ENCODE measurements at regions not wholly inside any gene's neighbourhood (a gene's known extent, or its start where the extent isn't known, plus 50 kb on each side); places are given as distances from the start of the nearest gene placed in this dataset.

DNA sequence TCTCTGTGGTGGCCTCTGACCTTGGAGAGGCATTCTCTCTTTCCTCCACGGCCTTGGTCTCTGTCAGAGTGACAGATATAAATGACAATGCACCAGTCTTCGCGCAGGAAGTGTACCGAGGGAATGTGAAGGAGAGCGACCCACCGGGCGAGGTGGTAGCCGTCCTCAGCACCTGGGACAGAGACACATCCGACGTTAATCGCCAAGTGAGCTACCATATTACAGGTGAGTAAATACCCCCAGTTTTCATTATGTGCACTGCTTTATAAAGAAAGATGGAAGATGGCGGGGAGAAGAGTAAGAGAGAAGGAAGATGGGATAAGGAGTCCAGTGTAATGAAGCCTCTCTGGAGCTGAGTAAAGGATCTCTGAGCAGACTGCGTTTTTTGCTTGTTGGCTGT, 167.8 kb upstream of the MTNR1B start:
- CTCF ChIA-PET (ENCODE audit: partially characterized antibody) = interaction anchor here (1.4 kb wide), 1 partner anchor 181 kb away, joined by 3 read pairs; no protein-coding TSS in a partner anchor
- no peak overlapping the region for H4K5ac ChIP-seq (ENCODE audit: insufficient read length, low read depth, low read length)
- H2AK5ac ChIP-seq (ENCODE audit: low read depth, low read length) = no peak overlapping the region
- H4K8ac ChIP-seq (ENCODE audit: extremely low read depth, insufficient read depth, low read length) = no peak overlapping the region
- H4K20me1 ChIP-seq (replicated peaks in 1 of 2; ENCODE audit: control insufficient read depth in 1 of 2, insufficient read depth in 2 of 2, low read length in 2 of 2) = no peaks in the 10 kb centered on the region
- H3K79me1 ChIP-seq (ENCODE audit: low read depth, low read length) = no peaks in the 10 kb centered on the region
- no peak overlapping the region for H3K4me2 ChIP-seq (ENCODE audit: insufficient read depth in 1 of 2, low read depth in 2 of 2, low read length in 2 of 2)
- H3K27me3 ChIP-seq (replicated peaks in 1 of 4; ENCODE audit: control insufficient read depth in 3 of 4, extremely low read depth in 1 of 4, insufficient read depth in 3 of 4, low read length in 3 of 4) = no peaks in the 10 kb centered on the region
- WGBS, 2 experiments (ENCODE audit: extremely low coverage in 1 of 2, insufficient coverage in 1 of 2, insufficient read length in 1 of 2, insufficient replicate concordance in 2 of 2, low coverage in 1 of 2, low lambda C conversion rate in 2 of 2, missing lambda C conversion rate in 1 of 2) = 93% methylated on average over 13 of the region's 13 CpGs; no CpG with 5 or more reads in 1 of the 2 experiments
- H3K14ac ChIP-seq (ENCODE audit: insufficient read length) = no peak overlapping the region
- H3K9me3 ChIP-seq (ENCODE audit: insufficient read depth in 2 of 2, low read depth in 1 of 2, low read length in 1 of 2) = no peaks in the 10 kb centered on the region
- no peak overlapping the region for H2BK15ac ChIP-seq (ENCODE audit: low read length)
- FAIRE-seq (no peak), DNase-seq (ENCODE audit: low read depth in 1 of 2, low spot score in 2 of 2) (no peak)
- POLR2A ChIA-PET (ENCODE audit: partially characterized antibody) = no interaction called here
- no peak overlapping the region for H3K56ac ChIP-seq (replicated peaks; ENCODE audit: insufficient read length, low read depth, low read length)
- H3K4me3 ChIP-seq (ENCODE audit: extremely low read depth in 1 of 4, insufficient read depth in 2 of 4, low read depth in 3 of 4, low read length in 4 of 4) = no peak overlapping the region
- no peak overlapping the region for H2BK120ac ChIP-seq (replicated peaks; ENCODE audit: low read depth, low read length)
- no peak for TF ChIP-seq ASH2L (IDR thresholded peaks at IDR 0.05; ENCODE audit: low read length)
- no peak for TF ChIP-seq TAF1 (IDR thresholded peaks at IDR 0.05; ENCODE audit: low read depth, low read length)
- no peak for TF ChIP-seq SUZ12 (IDR thresholded peaks at IDR 0.05; ENCODE audit: low read length)
- TF ChIP-seq RNF2 (IDR thresholded peaks at IDR 0.05; ENCODE audit: borderline replicate concordance, low read depth, low read length, missing control alignments, poor library complexity, severe bottlenecking) = no peak
- TF ChIP-seq FOSL1 (IDR thresholded peaks at IDR 0.05; ENCODE audit: insufficient read depth, low read depth, low read length) = no peak
- no peak for TF ChIP-seq CEBPB (IDR thresholded peaks at IDR 0.05; ENCODE audit: low read depth, low read length)
- no peak for TF ChIP-seq KDM4A (IDR thresholded peaks at IDR 0.05; ENCODE audit: low read depth, low read length, severe bottlenecking)
- no peak for TF ChIP-seq BRCA1 (IDR thresholded peaks at IDR 0.05; ENCODE audit: low read depth, low read length)
- no peak for TF ChIP-seq SAP30 (IDR thresholded peaks at IDR 0.05; ENCODE audit: insufficient read depth, insufficient replicate concordance, low read length)
- TF ChIP-seq JUND (IDR thresholded peaks at IDR 0.05; ENCODE audit: low read length) = no peak
- no peak for TF ChIP-seq CTBP2 (IDR thresholded peaks at IDR 0.05; ENCODE audit: borderline replicate concordance, insufficient read depth, insufficient read length, low read length)
- no peak for TF ChIP-seq POU5F1 (IDR thresholded peaks at IDR 0.05; ENCODE audit: low read depth, low read length)
- TF ChIP-seq, protein P1, sequence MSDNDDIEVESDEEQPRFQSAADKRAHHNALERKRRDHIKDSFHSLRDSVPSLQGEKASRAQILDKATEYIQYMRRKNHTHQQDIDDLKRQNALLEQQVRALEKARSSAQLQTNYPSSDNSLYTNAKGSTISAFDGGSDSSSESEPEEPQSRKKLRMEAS (IDR thresholded peaks at IDR 0.05) = no peak
- TF ChIP-seq SP2 (IDR thresholded peaks at IDR 0.05; ENCODE audit: low read length) = no peak
- H2AFZ ChIP-seq (ENCODE audit: low read length) = no peak overlapping the region
- H3K36me3 ChIP-seq (ENCODE audit: control insufficient read depth in 2 of 4, insufficient read depth in 4 of 4, low read length in 3 of 4) = peaks cover 0 to 15% (median 0%) of the 10 kb centered on the region in 4 experiments; a peak in 2 of 8 replicates
- no peak overlapping the region for H3K18ac ChIP-seq (ENCODE audit: extremely low read depth, low read length)
- no peak overlapping the region for H4K91ac ChIP-seq (replicated peaks; ENCODE audit: insufficient read length, low read length)
- no peaks in the 10 kb centered on the region for H3K79me2 ChIP-seq (ENCODE audit: control insufficient read depth in 1 of 2, insufficient read depth in 2 of 2, low read length in 2 of 2)
- H2BK12ac ChIP-seq (ENCODE audit: low read depth, low read length) = no peak overlapping the region
- H3K4me1 ChIP-seq (replicated peaks in 1 of 4; ENCODE audit: control insufficient read depth in 3 of 4, insufficient read depth in 4 of 4, low read length in 3 of 4) = peaks cover 0 to 4% (median 0%) of the 10 kb centered on the region in 4 experiments; a peak in 1 of 7 replicates
- no peak overlapping the region for H3K27ac ChIP-seq (ENCODE audit: low read depth, low read length)
- no peak overlapping the region for H3K4ac ChIP-seq (replicated peaks; ENCODE audit: insufficient read length, low read depth, low read length)
- H3K23ac ChIP-seq (ENCODE audit: insufficient read length) = no peak overlapping the region
- no peak overlapping the region for H2BK20ac ChIP-seq (ENCODE audit: low read length)
- no peak overlapping the region for H3K9ac ChIP-seq (replicated peaks in 1 of 4; ENCODE audit: extremely low read depth in 1 of 4, low read depth in 3 of 4, low read length in 3 of 4)
- H3K23me2 ChIP-seq (ENCODE audit: low read depth, low read length) = no peaks in the 10 kb centered on the region
- no peak overlapping the region for H2BK5ac ChIP-seq (ENCODE audit: low read depth, low read length)
